ENCODE measurements at regions not wholly inside any gene's neighbourhood (a gene's known extent, or its start where the extent isn't known, plus 50 kb on each side); places are given as distances from the start of the nearest gene placed in this dataset.
A peak's percentile ranks its signal among the peaks of the same experiment; 100 is the strongest.

DNA sequence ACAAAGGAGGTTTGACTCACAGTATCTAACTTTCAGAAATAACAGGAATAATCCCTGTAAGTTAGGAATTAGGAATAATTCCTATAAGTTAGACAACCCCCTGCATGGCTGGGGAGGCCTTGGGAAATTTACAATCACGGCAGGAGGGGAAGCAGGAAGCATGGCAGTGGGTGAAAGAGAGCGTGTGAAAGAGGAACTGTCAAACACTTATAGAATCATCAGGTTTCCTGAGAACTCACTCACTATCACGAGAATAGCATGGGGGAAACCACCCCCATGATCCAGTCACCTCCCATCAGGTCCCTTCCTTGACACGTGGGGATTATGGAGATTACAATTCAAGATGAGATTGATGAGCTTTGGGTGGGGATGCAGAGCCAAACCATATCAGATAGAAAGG lies 385.5 kb downstream of the IL20RB start:
- peaks cover 4% of the 10 kb centered on the region for H3K27me3 Mint-ChIP-seq (ENCODE audit: low read depth, poor library complexity)
- peaks cover 21% of the 10 kb centered on the region for H3K9me3 Mint-ChIP-seq
- peak overlapping the region; percentile 14 for H3K27ac Mint-ChIP-seq
- no peak for DNase-seq
- H3K4me1 Mint-ChIP-seq = peaks cover 26% of the 10 kb centered on the region
- TF ChIP-seq CTCF (IDR thresholded peaks at IDR 0.05) = no peak
- H3K36me3 Mint-ChIP-seq (ENCODE audit: low read depth) = peaks cover 8% of the 10 kb centered on the region
- no peak overlapping the region for H3K4me3 Mint-ChIP-seq

DNA sequence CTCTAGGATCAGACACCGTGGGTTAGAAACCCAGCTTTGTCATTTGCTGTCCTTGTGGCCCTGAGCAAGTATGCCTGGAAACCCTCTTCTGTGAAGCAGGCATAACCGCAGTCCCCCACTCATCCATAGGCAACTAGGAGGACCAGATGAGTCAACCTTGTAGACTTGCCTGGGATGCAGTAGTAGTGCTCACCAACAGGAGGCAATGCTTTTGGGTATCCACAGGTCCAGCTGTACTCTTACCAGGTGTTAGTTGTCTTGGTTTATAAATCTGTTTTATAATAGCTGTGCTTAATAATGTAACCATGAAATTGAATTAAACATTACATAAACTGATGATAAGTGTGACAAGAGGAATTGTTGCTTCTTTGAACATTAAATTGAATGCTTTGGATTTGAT lies 389.3 kb downstream of the IL20RB start:
- peaks cover 4% of the 10 kb centered on the region for H3K27me3 Mint-ChIP-seq (ENCODE audit: low read depth, poor library complexity)
- no peak overlapping the region for H3K27ac Mint-ChIP-seq
- no peaks in the 10 kb centered on the region for H3K9me3 Mint-ChIP-seq
- H3K4me3 Mint-ChIP-seq = no peak overlapping the region
- TF ChIP-seq CTCF (IDR thresholded peaks at IDR 0.05) = no peak
- DNase-seq = no peak
- H3K4me1 Mint-ChIP-seq = peaks cover 43% of the 10 kb centered on the region
- no peaks in the 10 kb centered on the region for H3K36me3 Mint-ChIP-seq (ENCODE audit: low read depth)

DNA sequence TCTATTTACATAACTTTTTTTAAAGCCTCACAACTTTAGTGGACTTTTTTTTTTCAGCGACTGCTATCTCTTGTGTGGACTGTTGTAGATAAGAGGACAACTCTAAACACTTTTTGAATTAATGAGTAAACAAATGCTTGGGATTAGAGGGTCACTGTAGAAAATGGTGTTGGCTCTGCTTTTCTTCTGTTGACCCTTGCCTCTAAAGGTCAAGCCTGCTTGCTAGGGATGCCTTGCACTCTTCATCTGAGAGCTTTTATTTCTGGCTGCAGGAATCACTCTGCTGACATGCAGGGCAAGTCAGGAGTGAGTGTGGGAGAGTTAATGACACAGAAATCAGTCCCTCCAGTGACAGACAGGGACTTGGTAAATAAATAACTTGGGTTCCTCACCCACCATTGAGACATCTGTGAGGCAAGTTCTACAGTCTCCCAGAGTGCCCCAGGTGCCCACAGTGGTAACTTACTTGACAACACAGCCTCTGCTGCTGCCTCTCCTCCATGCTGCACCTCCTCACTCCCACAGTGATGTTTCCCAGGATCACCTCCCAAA lies 390.1 kb downstream of the IL20RB start:
- no peak overlapping the region for H3K4me3 Mint-ChIP-seq

DNA sequence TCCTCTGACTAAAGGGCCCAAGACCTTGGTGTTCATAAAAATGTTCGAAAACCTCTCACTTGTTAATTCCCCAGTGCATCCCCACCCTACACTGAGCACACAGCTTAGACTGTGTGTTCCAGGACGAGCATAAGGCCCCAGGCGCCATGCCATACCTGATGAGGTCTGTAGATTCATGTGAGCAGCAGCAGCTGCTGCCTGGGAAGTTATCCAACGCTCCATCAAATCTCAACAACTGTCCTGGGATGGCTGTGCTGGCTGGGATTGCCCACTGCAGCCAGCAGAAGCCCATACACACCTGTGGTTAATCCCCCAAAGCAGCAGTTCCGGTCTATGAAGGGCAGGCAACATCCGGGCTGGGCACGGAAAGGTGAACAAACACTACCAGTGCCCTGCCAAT lies 391.2 kb downstream of the IL20RB start:
- DNase-seq = no peak
- Mint-ChIP-seq H3K4me3 (peak overlapping the region; percentile 3), H3K36me3 (ENCODE audit: low read depth) (peaks cover 5% of the 10 kb centered on the region), H3K9me3 (peaks cover 8% of the 10 kb centered on the region), H3K27ac (peak overlapping the region; percentile 75), H3K4me1 (peaks cover 30% of the 10 kb centered on the region), H3K27me3 (ENCODE audit: low read depth, poor library complexity) (peaks cover 4% of the 10 kb centered on the region)
- TF ChIP-seq CTCF (IDR thresholded peaks at IDR 0.05) = no peak

More for the DNA sequence above, 390.1 kb downstream of the IL20RB start:
- Mint-ChIP-seq H3K4me1 (peaks cover 36% of the 10 kb centered on the region), H3K9me3 (peaks cover 2% of the 10 kb centered on the region), H3K36me3 (ENCODE audit: low read depth) (peaks cover 3% of the 10 kb centered on the region), H3K27ac (peak overlapping the region; percentile 87), H3K27me3 (ENCODE audit: low read depth, poor library complexity) (peaks cover 4% of the 10 kb centered on the region)
- TF ChIP-seq CTCF (IDR thresholded peaks at IDR 0.05) = no peak
- DNase-seq = peak; percentile 5

DNA sequence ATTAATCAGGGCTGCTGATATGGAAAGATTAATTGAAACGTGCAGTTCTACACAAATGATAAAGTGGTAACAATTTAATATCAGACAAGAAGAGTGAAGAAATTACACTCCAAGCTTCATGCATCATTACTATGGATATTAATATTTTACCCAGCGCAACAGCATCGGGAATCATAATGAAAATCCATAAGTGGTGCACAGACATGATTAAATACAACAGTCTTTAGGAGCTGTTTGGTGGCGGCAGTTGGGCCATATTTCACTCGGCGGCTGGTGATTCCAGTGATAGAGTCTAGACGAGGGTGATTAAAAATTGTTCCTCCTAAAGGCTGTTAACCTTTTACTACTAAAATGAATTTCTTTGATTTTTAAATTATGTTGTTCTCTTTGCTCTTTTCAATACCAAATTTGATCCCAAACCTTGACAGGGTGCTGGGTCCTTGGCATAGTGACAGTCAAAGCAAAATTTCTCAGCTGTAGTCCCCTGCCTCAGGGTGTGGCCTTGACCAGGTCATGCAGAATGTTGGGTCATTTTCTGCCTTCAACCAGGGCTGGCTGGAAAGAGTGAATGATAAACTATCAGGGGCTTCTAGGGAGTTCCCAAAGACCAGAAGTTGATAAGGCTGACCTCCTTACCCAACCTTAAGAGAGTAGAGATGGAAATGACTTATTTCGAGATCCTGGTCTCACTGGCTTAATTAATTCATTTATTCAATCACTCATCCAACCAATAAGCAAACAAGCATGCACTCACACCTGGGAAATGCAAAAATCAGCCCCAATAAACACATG lies 392.0 kb downstream of the IL20RB start:
- DNase-seq = no peak
- Mint-ChIP-seq H3K27me3 (ENCODE audit: low read depth, poor library complexity) (peaks cover 4% of the 10 kb centered on the region), H3K4me3 (no peak overlapping the region), H3K9me3 (peaks cover 9% of the 10 kb centered on the region), H3K36me3 (ENCODE audit: low read depth) (peaks cover 5% of the 10 kb centered on the region), H3K4me1 (peaks cover 30% of the 10 kb centered on the region), H3K27ac (no peak overlapping the region)
- no peak for TF ChIP-seq CTCF (IDR thresholded peaks at IDR 0.05)
